PC-9 (cell line): ENCODE measurements at regions not wholly inside any gene's neighbourhood (a gene's known extent, or its start where the extent isn't known, plus 50 kb on each side); places are given as distances from the start of the nearest gene placed in this dataset.

Experiments used
- EZH2 ChIP-seq: fragments of 200-600 bp; sonication (generic); IDR thresholded peaks from 2 replicates; pipeline ENCODE4 v1.8.0; 2017; ENCODE audit warnings: antibody characterized with exemption, low read depth
- TF ChIP-seq, protein P1 (sequence below): fragments of 200-600 bp; sonication (generic); conservative IDR thresholded peaks from 2 replicates; pipeline ENCODE4 v1.6.1; 2017; ENCODE audit warnings: mixed run types, antibody characterized with exemption, mild to moderate bottlenecking, moderate library complexity

DNA sequence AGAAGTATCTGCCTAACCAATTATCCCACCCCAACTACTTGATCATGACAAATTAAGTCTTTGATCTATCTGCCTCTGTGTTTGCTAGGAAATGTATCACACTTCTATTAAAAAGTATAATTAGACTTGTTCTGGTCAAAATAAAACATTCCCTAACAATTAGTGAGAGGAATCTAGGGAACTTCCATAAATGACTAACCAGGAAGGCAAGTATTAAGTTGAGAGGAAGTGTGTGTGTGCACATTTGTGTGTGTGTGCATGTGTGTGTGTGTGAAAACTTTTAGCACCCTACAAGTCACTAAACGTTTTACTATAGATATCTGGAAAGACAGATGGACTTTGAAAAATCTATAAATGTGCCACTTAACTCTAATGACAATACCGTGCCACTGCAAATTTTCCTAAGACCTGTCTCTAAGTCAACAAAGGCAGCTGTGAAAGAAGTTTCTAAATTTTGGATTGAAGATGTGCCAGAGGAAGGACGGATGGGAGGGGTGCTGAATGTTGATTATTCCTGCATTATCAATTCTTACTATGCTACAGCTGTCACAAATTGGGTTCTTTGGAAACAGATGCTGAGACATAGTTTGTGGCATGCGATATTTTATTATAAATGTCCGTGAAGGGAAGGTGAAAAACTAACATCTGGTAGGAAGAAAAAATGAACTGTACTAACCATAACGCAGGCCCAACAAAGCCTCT lies 567.1 kb downstream of the PTPRC start:
- TF ChIP-seq, protein P1, sequence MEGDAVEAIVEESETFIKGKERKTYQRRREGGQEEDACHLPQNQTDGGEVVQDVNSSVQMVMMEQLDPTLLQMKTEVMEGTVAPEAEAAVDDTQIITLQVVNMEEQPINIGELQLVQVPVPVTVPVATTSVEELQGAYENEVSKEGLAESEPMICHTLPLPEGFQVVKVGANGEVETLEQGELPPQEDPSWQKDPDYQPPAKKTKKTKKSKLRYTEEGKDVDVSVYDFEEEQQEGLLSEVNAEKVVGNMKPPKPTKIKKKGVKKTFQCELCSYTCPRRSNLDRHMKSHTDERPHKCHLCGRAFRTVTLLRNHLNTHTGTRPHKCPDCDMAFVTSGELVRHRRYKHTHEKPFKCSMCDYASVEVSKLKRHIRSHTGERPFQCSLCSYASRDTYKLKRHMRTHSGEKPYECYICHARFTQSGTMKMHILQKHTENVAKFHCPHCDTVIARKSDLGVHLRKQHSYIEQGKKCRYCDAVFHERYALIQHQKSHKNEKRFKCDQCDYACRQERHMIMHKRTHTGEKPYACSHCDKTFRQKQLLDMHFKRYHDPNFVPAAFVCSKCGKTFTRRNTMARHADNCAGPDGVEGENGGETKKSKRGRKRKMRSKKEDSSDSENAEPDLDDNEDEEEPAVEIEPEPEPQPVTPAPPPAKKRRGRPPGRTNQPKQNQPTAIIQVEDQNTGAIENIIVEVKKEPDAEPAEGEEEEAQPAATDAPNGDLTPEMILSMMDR = no peak
- no peak for TF ChIP-seq EZH2
